Gastrocnemius medialis (tissue), 4 donors: ENCODE measurements at regions not wholly inside any gene's neighbourhood (a gene's known extent, or its start where the extent isn't known, plus 50 kb on each side); places are given as distances from the start of the nearest gene placed in this dataset.

ENCODE experiments used
- ATAC-seq, 2 donors: fragments of 150-250 bp; one replicate each; pipeline ENCODE4 v1.9.1; 2016
- DNase-seq, 2 donors: peaks; one replicate each; pipeline ENCODE4 v3.0.0-alpha.2; 2019
- H3K27ac ChIP-seq, 4 donors: fragments of 200-600 bp; sonication (generic); 1 replicate in 1 of 4; 2 replicates in 3 of 4; pipeline ENCODE4 v1.5.1; 2016 to 2018; ENCODE audit warnings: mild to moderate bottlenecking in 2 of 4, moderate library complexity in 1 of 4
- H3K27me3 ChIP-seq, 3 donors: fragments of 200-600 bp; sonication (generic) in 2 of 3; 1 replicate in 1 of 3; 2 replicates in 2 of 3; pipeline versions ENCODE4 v1.5.1 to v1.6.0; 2016 to 2019; ENCODE audit warnings: mild to moderate bottlenecking in 1 of 3, moderate library complexity in 1 of 3
- H3K36me3 ChIP-seq, 2 donors: fragments of 200-600 bp; sonication (generic) in 1 of 2; one replicate each; pipeline ENCODE4 v1.5.1; 2017 to 2018
- H3K4me1 ChIP-seq, 2 donors: fragments of 200-600 bp; sonication (generic) in 1 of 2; one replicate each; pipeline ENCODE4 v1.5.1; 2016 to 2017; ENCODE audit warnings: mild to moderate bottlenecking in 2 of 2
- H3K4me3 ChIP-seq, 4 donors: fragments of 200-600 bp; sonication (generic) in 3 of 4; 1 replicate in 1 of 4; 2 replicates in 3 of 4; pipeline ENCODE4 v1.5.1; 2016 to 2019; ENCODE audit warnings: mild to moderate bottlenecking in 2 of 4
- H3K9me3 ChIP-seq, 3 donors: fragments of 200-600 bp; sonication (generic) in 2 of 3; 1 replicate in 1 of 3; 2 replicates in 2 of 3; pipeline ENCODE4 v1.5.1; 2016 to 2019
- POLR2A ChIP-seq, 2 donors: fragments of 450-650 bp; IDR thresholded peaks; one replicate each; pipeline ENCODE4 v1.6.1; 2017; ENCODE audit warnings: antibody characterized with exemption in 2 of 2, mild to moderate bottlenecking in 2 of 2, moderate library complexity in 2 of 2
- in situ Hi-C, 4 donors: fragments of 200-750 bp; cut with MboI; loops; one replicate each; pipeline versions ENCODE4 v1.15.0 to v1.8.0; 2017; ENCODE audit warnings: low sequenced_read_pairs in 4 of 4
- intact Hi-C: fragments of 100-400 bp; cut with DNase I; formaldehyde crosslinking; loops from one replicate; pipeline ENCODE4 v1.15.1; 2023; ENCODE audit warnings: low total_unique reads
- TF ChIP-seq, protein P1 (sequence below), 5 experiments: fragments of 450-650 bp in 3 of 5; fragments of 200-600 bp in 2 of 5; sonication (generic) in 2 of 5; IDR thresholded peaks in 4 of 5; conservative IDR thresholded peaks in 1 of 5; 1 replicate in 4 of 5; 2 replicates in 1 of 5; pipeline ENCODE4 v1.5.1; 2016 to 2019; ENCODE audit warnings: antibody characterized with exemption in 5 of 5, mild to moderate bottlenecking in 3 of 5, moderate library complexity in 3 of 5

DNA sequence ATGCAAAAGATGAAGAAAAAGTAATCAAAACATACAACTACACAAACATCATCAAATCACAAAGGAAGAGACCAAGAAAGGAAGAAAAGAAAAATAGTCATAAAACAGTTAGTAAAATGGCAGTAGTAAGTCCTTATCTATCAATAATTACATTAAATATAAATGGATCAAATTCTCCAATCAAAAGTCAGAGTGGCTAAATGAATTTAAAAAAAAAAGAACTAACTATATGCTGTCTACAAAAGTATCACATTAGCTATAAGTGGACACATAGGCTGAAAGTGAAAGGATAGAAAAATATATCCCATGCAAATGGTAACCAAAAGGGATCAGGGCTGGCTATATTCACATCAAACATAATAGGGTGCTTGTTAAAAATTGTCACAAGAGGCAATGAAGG is 116.5 kb downstream of the NOL4 start:
- no peaks in the 10 kb centered on the region for H3K9me3 ChIP-seq
- H3K27ac ChIP-seq, result no peak overlapping the region
- no peak for DNase-seq
- no peaks in the 10 kb centered on the region for H3K4me1 ChIP-seq
- ATAC-seq, result no peak
- no peak overlapping the region for H3K4me3 ChIP-seq
- no peaks in the 10 kb centered on the region for H3K36me3 ChIP-seq
- no peaks in the 10 kb centered on the region for H3K27me3 ChIP-seq
- intact Hi-C loops, result no loop called here
- TF ChIP-seq POLR2A (IDR thresholded peaks at IDR 0.05), result no peak
- TF ChIP-seq, protein P1, sequence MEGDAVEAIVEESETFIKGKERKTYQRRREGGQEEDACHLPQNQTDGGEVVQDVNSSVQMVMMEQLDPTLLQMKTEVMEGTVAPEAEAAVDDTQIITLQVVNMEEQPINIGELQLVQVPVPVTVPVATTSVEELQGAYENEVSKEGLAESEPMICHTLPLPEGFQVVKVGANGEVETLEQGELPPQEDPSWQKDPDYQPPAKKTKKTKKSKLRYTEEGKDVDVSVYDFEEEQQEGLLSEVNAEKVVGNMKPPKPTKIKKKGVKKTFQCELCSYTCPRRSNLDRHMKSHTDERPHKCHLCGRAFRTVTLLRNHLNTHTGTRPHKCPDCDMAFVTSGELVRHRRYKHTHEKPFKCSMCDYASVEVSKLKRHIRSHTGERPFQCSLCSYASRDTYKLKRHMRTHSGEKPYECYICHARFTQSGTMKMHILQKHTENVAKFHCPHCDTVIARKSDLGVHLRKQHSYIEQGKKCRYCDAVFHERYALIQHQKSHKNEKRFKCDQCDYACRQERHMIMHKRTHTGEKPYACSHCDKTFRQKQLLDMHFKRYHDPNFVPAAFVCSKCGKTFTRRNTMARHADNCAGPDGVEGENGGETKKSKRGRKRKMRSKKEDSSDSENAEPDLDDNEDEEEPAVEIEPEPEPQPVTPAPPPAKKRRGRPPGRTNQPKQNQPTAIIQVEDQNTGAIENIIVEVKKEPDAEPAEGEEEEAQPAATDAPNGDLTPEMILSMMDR (IDR thresholded peaks at IDR 0.05 in 4 of 5, conservative IDR thresholded peaks at IDR 0.05 in 1 of 5), result no peak
- in situ Hi-C loops, result loop anchor here in 3 of 4 donors (25.0 kb wide), 1 partner anchor 679 kb away; no protein-coding TSS in a partner anchor

DNA sequence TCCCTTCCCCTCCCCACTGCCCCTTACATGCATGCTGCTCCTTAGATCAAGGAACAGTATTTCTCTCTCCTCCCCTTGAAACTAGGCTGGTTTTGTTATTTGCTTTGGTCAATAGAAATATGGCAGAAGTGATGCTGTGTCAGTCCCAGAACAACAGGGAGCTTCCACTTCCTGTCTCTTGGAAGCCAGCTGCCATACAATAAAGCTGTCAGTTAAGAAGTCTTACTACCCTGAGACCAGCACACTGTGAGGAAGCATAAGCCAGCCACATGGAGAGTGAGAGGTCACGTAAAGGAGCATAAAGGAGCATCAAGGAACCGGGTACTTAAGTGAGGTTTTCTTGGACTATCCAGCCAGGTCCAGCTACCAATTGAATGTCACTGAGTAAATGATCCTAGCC is 126.6 kb downstream of the NOL4 start:
- intact Hi-C loops, result no loop called here
- DNase-seq (no peak), ATAC-seq (no peak)
- Histone ChIP-seq H3K9me3 (no peaks in the 10 kb centered on the region), H3K36me3 (no peaks in the 10 kb centered on the region), H3K27me3 (no peaks in the 10 kb centered on the region), H3K4me1 (no peaks in the 10 kb centered on the region), H3K4me3 (no peak overlapping the region), H3K27ac (no peak overlapping the region)
- TF ChIP-seq, protein P1 (IDR thresholded peaks at IDR 0.05 in 4 of 5, conservative IDR thresholded peaks at IDR 0.05 in 1 of 5), result no peak
- no peak for TF ChIP-seq POLR2A (IDR thresholded peaks at IDR 0.05)
- in situ Hi-C loops, result no loop called here

DNA sequence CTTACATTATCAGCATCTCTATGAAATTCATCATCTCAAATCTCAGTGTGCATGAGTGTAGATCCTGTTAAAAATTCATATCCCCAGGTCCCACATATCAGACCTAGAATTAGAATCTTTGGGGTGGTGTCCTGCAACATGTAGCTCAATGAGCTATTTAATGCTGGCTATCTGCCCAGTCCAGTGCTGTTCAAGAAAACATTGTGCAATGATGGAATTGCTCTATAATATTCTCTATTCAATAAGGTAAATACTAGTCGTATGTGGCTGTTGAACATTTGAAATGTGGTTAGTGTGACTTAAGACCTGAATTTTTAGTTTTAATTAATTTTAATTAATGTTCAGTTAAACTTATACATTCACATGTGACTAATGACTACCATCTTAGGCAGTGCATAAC is 127.4 kb downstream of the NOL4 start:
- no peak overlapping the region for H3K27ac ChIP-seq
- no peak for ATAC-seq
- in situ Hi-C loops, result no loop called here
- TF ChIP-seq, protein P1 (IDR thresholded peaks at IDR 0.05 in 4 of 5, conservative IDR thresholded peaks at IDR 0.05 in 1 of 5), result no peak
- no peak for TF ChIP-seq POLR2A (IDR thresholded peaks at IDR 0.05)
- intact Hi-C loops, result no loop called here
- no peaks in the 10 kb centered on the region for H3K4me1 ChIP-seq
- no peak for DNase-seq
- no peaks in the 10 kb centered on the region for H3K27me3 ChIP-seq
- no peaks in the 10 kb centered on the region for H3K36me3 ChIP-seq
- H3K4me3 ChIP-seq, result no peak overlapping the region
- no peaks in the 10 kb centered on the region for H3K9me3 ChIP-seq

DNA sequence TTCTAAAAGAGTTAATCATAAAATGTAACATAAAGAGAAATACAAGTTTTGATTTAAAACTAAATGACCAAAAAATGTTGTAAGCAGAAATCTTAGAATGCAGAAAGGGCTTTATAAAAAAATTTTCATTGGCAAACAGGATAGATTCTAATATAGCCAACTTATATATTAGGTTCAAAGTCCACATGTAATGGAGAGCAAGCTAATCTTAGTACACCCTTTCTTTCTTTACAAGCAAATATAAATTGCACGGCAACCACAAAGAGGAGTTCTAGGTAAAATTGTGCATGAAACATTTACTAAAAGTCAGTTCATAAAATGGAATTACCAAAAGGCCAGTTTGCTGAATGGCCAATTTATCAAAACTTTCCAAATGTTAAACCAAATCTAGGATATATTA is 130.6 kb downstream of the NOL4 start:
- Histone ChIP-seq H3K4me3 (no peak overlapping the region), H3K27me3 (no peaks in the 10 kb centered on the region), H3K4me1 (no peaks in the 10 kb centered on the region), H3K36me3 (no peaks in the 10 kb centered on the region), H3K27ac (no peak overlapping the region), H3K9me3 (no peaks in the 10 kb centered on the region)
- no peak for ATAC-seq
- intact Hi-C loops (no loop called here), in situ Hi-C loops (no loop called here)
- TF ChIP-seq, protein P1 (IDR thresholded peaks at IDR 0.05 in 4 of 5, conservative IDR thresholded peaks at IDR 0.05 in 1 of 5), result no peak
- TF ChIP-seq POLR2A (IDR thresholded peaks at IDR 0.05), result no peak
- no peak for DNase-seq

DNA sequence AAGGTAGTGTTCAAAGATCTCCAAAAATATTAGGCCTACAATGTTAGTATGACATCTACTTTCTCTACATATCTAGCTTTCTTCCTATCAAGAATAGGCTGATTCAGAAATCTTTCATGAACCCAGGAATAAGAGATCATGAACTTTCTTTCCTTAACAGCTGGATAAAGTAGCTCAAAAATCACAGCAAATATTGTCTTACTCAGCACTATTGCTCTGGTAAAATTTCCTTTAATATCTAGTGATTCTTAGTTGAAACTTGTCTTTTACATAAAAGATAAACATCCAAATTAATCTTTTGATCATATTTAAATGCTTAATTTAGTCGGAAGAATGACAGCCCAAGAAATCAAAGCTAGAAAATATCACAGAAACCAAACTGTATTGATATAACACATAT is 131.9 kb downstream of the NOL4 start:
- in situ Hi-C loops (no loop called here), intact Hi-C loops (no loop called here)
- H3K9me3 ChIP-seq, result no peaks in the 10 kb centered on the region
- TF ChIP-seq POLR2A (IDR thresholded peaks at IDR 0.05), result no peak
- TF ChIP-seq, protein P1 (IDR thresholded peaks at IDR 0.05 in 4 of 5, conservative IDR thresholded peaks at IDR 0.05 in 1 of 5), result no peak
- no peak for ATAC-seq
- H3K36me3 ChIP-seq, result no peaks in the 10 kb centered on the region
- H3K4me1 ChIP-seq, result no peaks in the 10 kb centered on the region
- H3K27ac ChIP-seq, result no peak overlapping the region
- DNase-seq, result no peak
- no peak overlapping the region for H3K4me3 ChIP-seq
- H3K27me3 ChIP-seq, result no peaks in the 10 kb centered on the region
